NB4 (cell line): ENCODE measurements at regions not wholly inside any gene's neighbourhood (a gene's known extent, or its start where the extent isn't known, plus 50 kb on each side); places are given as distances from the start of the nearest gene placed in this dataset.

ENCODE experiments used
- CTCF ChIP-seq: IDR thresholded peaks from one replicate; pipeline ENCODE4 v1.5.1; 2012; ENCODE audit warnings: low read depth, low read length
- MAX ChIP-seq: IDR thresholded peaks from 2 replicates; pipeline ENCODE4 v1.6.1; 2011; ENCODE audit warnings: low read depth, low read length

GRCh38 chr17:71164561-71164960 lies 956.3 kb upstream of the SOX9 start:
- TF ChIP-seq CTCF (no peak), MAX (no peak)
